ENCODE measurements at regions not wholly inside any gene's neighbourhood (a gene's known extent, or its start where the extent isn't known, plus 50 kb on each side); places are given as distances from the start of the nearest gene placed in this dataset.

DNA sequence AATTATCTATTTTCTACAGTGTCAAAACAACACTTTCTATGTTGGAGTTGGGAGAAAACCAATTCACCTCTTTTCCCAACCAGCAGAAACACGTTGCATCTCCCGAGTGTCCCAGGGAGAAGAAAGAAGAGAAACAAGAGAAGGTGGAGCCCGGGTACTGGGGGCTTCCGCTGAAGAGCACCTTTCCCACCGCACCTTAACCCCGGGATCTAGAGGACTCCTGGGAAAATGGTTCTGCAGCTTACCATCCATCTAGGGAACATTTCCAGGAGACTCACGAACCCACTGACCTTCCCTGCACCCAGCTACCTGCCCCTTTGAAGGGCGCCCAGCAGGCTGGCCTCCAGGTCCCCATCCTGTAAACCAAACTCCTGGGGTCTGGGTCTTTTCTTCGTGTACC lies 346.8 kb downstream of the TCERG1L start:
- TF ChIP-seq EZH2 (IDR thresholded peaks at IDR 0.05; ENCODE audit: low read length, unreplicated experiment), result no peak
- TF ChIP-seq, protein P1, sequence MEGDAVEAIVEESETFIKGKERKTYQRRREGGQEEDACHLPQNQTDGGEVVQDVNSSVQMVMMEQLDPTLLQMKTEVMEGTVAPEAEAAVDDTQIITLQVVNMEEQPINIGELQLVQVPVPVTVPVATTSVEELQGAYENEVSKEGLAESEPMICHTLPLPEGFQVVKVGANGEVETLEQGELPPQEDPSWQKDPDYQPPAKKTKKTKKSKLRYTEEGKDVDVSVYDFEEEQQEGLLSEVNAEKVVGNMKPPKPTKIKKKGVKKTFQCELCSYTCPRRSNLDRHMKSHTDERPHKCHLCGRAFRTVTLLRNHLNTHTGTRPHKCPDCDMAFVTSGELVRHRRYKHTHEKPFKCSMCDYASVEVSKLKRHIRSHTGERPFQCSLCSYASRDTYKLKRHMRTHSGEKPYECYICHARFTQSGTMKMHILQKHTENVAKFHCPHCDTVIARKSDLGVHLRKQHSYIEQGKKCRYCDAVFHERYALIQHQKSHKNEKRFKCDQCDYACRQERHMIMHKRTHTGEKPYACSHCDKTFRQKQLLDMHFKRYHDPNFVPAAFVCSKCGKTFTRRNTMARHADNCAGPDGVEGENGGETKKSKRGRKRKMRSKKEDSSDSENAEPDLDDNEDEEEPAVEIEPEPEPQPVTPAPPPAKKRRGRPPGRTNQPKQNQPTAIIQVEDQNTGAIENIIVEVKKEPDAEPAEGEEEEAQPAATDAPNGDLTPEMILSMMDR (conservative IDR thresholded peaks at IDR 0.05; ENCODE audit: low read depth, low read length), result no peak
